RWPE2 (cell line): ENCODE measurements at regions not wholly inside any gene's neighbourhood (a gene's known extent, or its start where the extent isn't known, plus 50 kb on each side); places are given as distances from the start of the nearest gene placed in this dataset.

Experiments
- ATAC-seq: fragments of 200-7000 bp; cut with Tn5 transposase; 3 replicates; pipeline ENCODE4 v1.9.1; 2021; ENCODE audit warnings: low read depth
- DNase-seq: peaks from one replicate; pipeline ENCODE4 v3.0.0-alpha.2; 2020; ENCODE audit warnings: low spot score
- H3K27ac ChIP-seq: fragments of 450-650 bp; 2 replicates; pipeline ENCODE4 v1.5.1; 2017; ENCODE audit warnings: mild to moderate bottlenecking; ENCODE audit not compliant: poor library complexity, severe bottlenecking
- H3K27me3 ChIP-seq: fragments of 250-450 bp; sonication (Bioruptor Pico); 2 replicates; pipeline ENCODE4 v1.5.1; 2021; ENCODE audit warnings: mild to moderate bottlenecking, moderate library complexity; ENCODE audit not compliant: insufficient read depth, poor library complexity, severe bottlenecking
- H3K36me3 ChIP-seq: fragments of 250-450 bp; sonication (Bioruptor Pico); 2 replicates; pipeline ENCODE4 v1.5.1; 2020; ENCODE audit warnings: low read depth, mild to moderate bottlenecking, moderate library complexity
- H3K4me1 ChIP-seq: fragments of 250-450 bp; sonication (Bioruptor Pico); 2 replicates; pipeline ENCODE4 v1.5.1; 2021; ENCODE audit warnings: mild to moderate bottlenecking, moderate library complexity; ENCODE audit not compliant: insufficient read depth, poor library complexity, severe bottlenecking
- H3K4me3 ChIP-seq: fragments of 250-450 bp; sonication (Bioruptor Pico); 2 replicates; pipeline ENCODE4 v1.5.1; 2021; ENCODE audit warnings: mild to moderate bottlenecking, moderate library complexity; ENCODE audit not compliant: severe bottlenecking
- H3K9me3 ChIP-seq: fragments of 250-450 bp; sonication (Bioruptor Pico); 2 replicates; pipeline ENCODE4 v1.5.1; 2021; ENCODE audit warnings: mild to moderate bottlenecking, moderate library complexity; ENCODE audit not compliant: severe bottlenecking
- CTCF ChIP-seq: fragments of 450-650 bp; IDR thresholded peaks from one replicate; pipeline ENCODE4 v1.5.1; 2017; ENCODE audit warnings: mild to moderate bottlenecking, moderate library complexity; ENCODE audit not compliant: poor library complexity, severe bottlenecking

- Histone ChIP-seq H3K4me1 (no peaks in the 10 kb centered on the region), H3K27ac (no peak overlapping the region), H3K9me3 (no peaks in the 10 kb centered on the region), H3K36me3 (no peaks in the 10 kb centered on the region), H3K27me3 (peaks cover 2% of the 10 kb centered on the region), H3K4me3 (no peak overlapping the region)
- no peak for ATAC-seq
- no peak for TF ChIP-seq CTCF
- DNase-seq, result no peak
Measured at GRCh38 chr3:176590722-176591121, 606.6 kb downstream of the TBL1XR1 start.

GRCh38 chr3:176587089-176587488 lies 610.2 kb downstream of the TBL1XR1 start:
- Histone ChIP-seq H3K4me3 (no peak overlapping the region), H3K4me1 (no peaks in the 10 kb centered on the region), H3K27me3 (no peaks in the 10 kb centered on the region), H3K36me3 (no peaks in the 10 kb centered on the region), H3K9me3 (no peaks in the 10 kb centered on the region), H3K27ac (no peak overlapping the region)
- no peak for DNase-seq
- no peak for ATAC-seq
- TF ChIP-seq CTCF, result no peak

GRCh38 chr3:176584413-176585176 lies 612.7 kb downstream of the TBL1XR1 start:
- Histone ChIP-seq H3K27ac (no peak overlapping the region), H3K9me3 (no peaks in the 10 kb centered on the region), H3K4me1 (no peaks in the 10 kb centered on the region), H3K4me3 (no peak overlapping the region), H3K36me3 (no peaks in the 10 kb centered on the region), H3K27me3 (no peaks in the 10 kb centered on the region)
- no peak for DNase-seq
- no peak for ATAC-seq
- TF ChIP-seq CTCF, result no peak

- TF ChIP-seq CTCF, result no peak
- Histone ChIP-seq H3K4me3 (no peak overlapping the region), H3K27ac (no peak overlapping the region), H3K36me3 (no peaks in the 10 kb centered on the region), H3K27me3 (no peaks in the 10 kb centered on the region), H3K4me1 (no peaks in the 10 kb centered on the region), H3K9me3 (no peaks in the 10 kb centered on the region)
- no peak for ATAC-seq
- no peak for DNase-seq
Measured at GRCh38 chr3:176583956-176584355, 613.3 kb downstream of the TBL1XR1 start.

- Histone ChIP-seq H3K9me3 (no peaks in the 10 kb centered on the region), H3K4me1 (no peaks in the 10 kb centered on the region), H3K36me3 (no peaks in the 10 kb centered on the region), H3K27ac (no peak overlapping the region), H3K27me3 (no peaks in the 10 kb centered on the region), H3K4me3 (no peak overlapping the region)
- DNase-seq (no peak), ATAC-seq (no peak)
- TF ChIP-seq CTCF, result no peak
Measured at GRCh38 chr3:176581589-176581988, 615.7 kb downstream of the TBL1XR1 start.
